ENCODE measurements at regions not wholly inside any gene's neighbourhood (a gene's known extent, or its start where the extent isn't known, plus 50 kb on each side); places are given as distances from the start of the nearest gene placed in this dataset.

DNA sequence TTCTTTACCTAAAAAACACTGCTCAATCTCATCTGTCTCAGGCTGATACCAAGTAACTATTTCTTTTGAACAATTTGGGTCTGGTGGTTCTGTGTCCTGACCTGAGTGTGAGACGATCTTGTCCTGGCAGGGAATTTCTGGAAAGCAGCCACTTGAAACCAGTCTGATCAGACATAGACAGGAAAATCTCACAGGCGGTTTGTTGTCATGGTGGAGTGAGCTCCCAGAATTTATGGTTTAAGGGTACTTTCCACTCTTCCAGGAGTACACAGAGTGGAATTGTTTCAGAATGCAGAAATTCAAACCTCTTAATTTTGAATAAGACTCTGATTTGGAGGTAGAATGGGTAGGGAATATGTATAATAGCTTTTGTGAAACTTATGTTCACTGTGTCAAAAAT, 268.2 kb downstream of the ISL1 start:
- TF ChIP-seq, protein P1, sequence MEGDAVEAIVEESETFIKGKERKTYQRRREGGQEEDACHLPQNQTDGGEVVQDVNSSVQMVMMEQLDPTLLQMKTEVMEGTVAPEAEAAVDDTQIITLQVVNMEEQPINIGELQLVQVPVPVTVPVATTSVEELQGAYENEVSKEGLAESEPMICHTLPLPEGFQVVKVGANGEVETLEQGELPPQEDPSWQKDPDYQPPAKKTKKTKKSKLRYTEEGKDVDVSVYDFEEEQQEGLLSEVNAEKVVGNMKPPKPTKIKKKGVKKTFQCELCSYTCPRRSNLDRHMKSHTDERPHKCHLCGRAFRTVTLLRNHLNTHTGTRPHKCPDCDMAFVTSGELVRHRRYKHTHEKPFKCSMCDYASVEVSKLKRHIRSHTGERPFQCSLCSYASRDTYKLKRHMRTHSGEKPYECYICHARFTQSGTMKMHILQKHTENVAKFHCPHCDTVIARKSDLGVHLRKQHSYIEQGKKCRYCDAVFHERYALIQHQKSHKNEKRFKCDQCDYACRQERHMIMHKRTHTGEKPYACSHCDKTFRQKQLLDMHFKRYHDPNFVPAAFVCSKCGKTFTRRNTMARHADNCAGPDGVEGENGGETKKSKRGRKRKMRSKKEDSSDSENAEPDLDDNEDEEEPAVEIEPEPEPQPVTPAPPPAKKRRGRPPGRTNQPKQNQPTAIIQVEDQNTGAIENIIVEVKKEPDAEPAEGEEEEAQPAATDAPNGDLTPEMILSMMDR (IDR thresholded peaks at IDR 0.05) = no peak
- TF ChIP-seq POLR2AphosphoS5 (IDR thresholded peaks at IDR 0.05) (no peak), POLR2A (IDR thresholded peaks at IDR 0.05) (no peak)

All from upper lobe of left lung (tissue), 4 donors.